ENCODE measurements at regions not wholly inside any gene's neighbourhood (a gene's known extent, or its start where the extent isn't known, plus 50 kb on each side); places are given as distances from the start of the nearest gene placed in this dataset.

GRCh38 chr3:168570404-168571155, 474.9 kb upstream of the GOLIM4 start:
- no peak for DNase-seq

GRCh38 chr3:168558728-168559411, 463.1 kb upstream of the GOLIM4 start:
- no peak for DNase-seq

- no peak for DNase-seq
Observed at GRCh38 chr3:168552251-168552650, 456.5 kb upstream of the GOLIM4 start.

GRCh38 chr3:168548719-168549118, 453.0 kb upstream of the GOLIM4 start:
- no peak for DNase-seq

- DNase-seq, result no peak
Observed at GRCh38 chr3:168546707-168547106, 451.0 kb upstream of the GOLIM4 start.

- DNase-seq, result no peak
Observed at GRCh38 chr3:168545591-168545990, 449.9 kb upstream of the GOLIM4 start.

- no peak for DNase-seq
Observed at GRCh38 chr3:168544097-168544957, 448.6 kb upstream of the GOLIM4 start.

GRCh38 chr3:168540726-168541125, 445.0 kb upstream of the GOLIM4 start:
- DNase-seq, result no peak

GRCh38 chr3:168539909-168540308, 444.2 kb upstream of the GOLIM4 start:
- DNase-seq, result no peak

GRCh38 chr3:168534761-168535160, 439.0 kb upstream of the GOLIM4 start:
- no peak for DNase-seq

- DNase-seq, result no peak
Observed at GRCh38 chr3:168533600-168533999, 437.9 kb upstream of the GOLIM4 start.

GRCh38 chr3:168532135-168532534, 436.4 kb upstream of the GOLIM4 start:
- no peak for DNase-seq

- DNase-seq, result no peak
Observed at GRCh38 chr3:168531116-168531515, 435.4 kb upstream of the GOLIM4 start.

GRCh38 chr3:168524129-168524528, 428.4 kb upstream of the GOLIM4 start:
- DNase-seq, result no peak

GRCh38 chr3:168517249-168518071, 421.7 kb upstream of the GOLIM4 start:
- no peak for DNase-seq

GRCh38 chr3:168514252-168514651, 418.5 kb upstream of the GOLIM4 start:
- no peak for DNase-seq

GRCh38 chr3:168512802-168513201, 417.1 kb upstream of the GOLIM4 start:
- DNase-seq, result no peak

- DNase-seq, result no peak
Observed at GRCh38 chr3:168511428-168512014, 415.8 kb upstream of the GOLIM4 start.

GRCh38 chr3:168506589-168506988, 410.9 kb upstream of the GOLIM4 start:
- no peak for DNase-seq

- no peak for DNase-seq
Observed at GRCh38 chr3:168501570-168501969, 405.8 kb upstream of the GOLIM4 start.

GRCh38 chr3:168498194-168498593, 402.5 kb upstream of the GOLIM4 start:
- no peak for DNase-seq

- no peak for DNase-seq
Observed at GRCh38 chr3:168497741-168498140, 402.0 kb upstream of the GOLIM4 start.
